Esophagus squamous epithelium (tissue), 4 donors: ENCODE measurements at regions not wholly inside any gene's neighbourhood (a gene's known extent, or its start where the extent isn't known, plus 50 kb on each side); places are given as distances from the start of the nearest gene placed in this dataset.

Source experiments
- CTCF ChIP-seq, 6 experiments: fragments of 450-650 bp in 4 of 6; fragments of 200-600 bp in 2 of 6; sonication (generic) in 2 of 6; IDR thresholded peaks; one replicate each; pipeline ENCODE4 v1.5.1; 2016 to 2019; ENCODE audit warnings: antibody characterized with exemption in 6 of 6, mild to moderate bottlenecking in 4 of 6, moderate library complexity in 4 of 6
- POLR2A ChIP-seq, 4 donors: fragments of 450-650 bp; IDR thresholded peaks; one replicate each; pipeline ENCODE4 v1.6.1; 2017; ENCODE audit warnings: antibody characterized with exemption in 4 of 4, mild to moderate bottlenecking in 4 of 4, moderate library complexity in 3 of 4

GRCh38 chr7:125118444-125118843, 188.8 kb upstream of the POT1 start:
- no peak for TF ChIP-seq CTCF (IDR thresholded peaks at IDR 0.05)
- no peak for TF ChIP-seq POLR2A (IDR thresholded peaks at IDR 0.05)
